Astrocyte (in vitro differentiated cells and primary cell): ENCODE measurements at regions not wholly inside any gene's neighbourhood (a gene's known extent, or its start where the extent isn't known, plus 50 kb on each side); places are given as distances from the start of the nearest gene placed in this dataset.
A peak's percentile ranks its signal among the peaks of the same experiment; 100 is the strongest.

Experiments used
- DNase-seq: peaks from one replicate; pipeline ENCODE4 v3.0.0-alpha.2; 2010; ENCODE audit warnings: low read depth
- FAIRE-seq: peaks from 2 replicates; lab custom pipeline; 2011; peaks lifted over from hg19 to GRCh38; lab: Jason Lieb, UNC
- H2AFZ ChIP-seq: 2 replicates; pipeline ENCODE4 v1.6.0; 2012; ENCODE audit warnings: low read depth, low read length, inconsistent platforms
- H3K27ac ChIP-seq: 2 replicates; pipeline ENCODE4 v1.5.1; 2011; ENCODE audit warnings: low read depth, low read length, inconsistent platforms
- H3K27me3 ChIP-seq: 2 replicates; pipeline ENCODE4 v1.6.0; 2011; ENCODE audit warnings: low read length, inconsistent platforms; ENCODE audit not compliant: insufficient read depth
- H3K36me3 ChIP-seq: 2 replicates; pipeline ENCODE4 v1.5.1; 2011; ENCODE audit warnings: low read length, inconsistent platforms; ENCODE audit not compliant: insufficient read depth
- H3K4me1 ChIP-seq: 2 replicates; pipeline ENCODE4 v1.5.1; 2011; ENCODE audit warnings: low read length, inconsistent platforms; ENCODE audit not compliant: insufficient read depth
- H3K4me2 ChIP-seq: 2 replicates; pipeline ENCODE4 v1.6.0; 2012; ENCODE audit warnings: low read length, inconsistent platforms
- H3K4me3 ChIP-seq: 2 replicates; pipeline ENCODE4 v1.5.1; 2011; ENCODE audit warnings: low read depth, mild to moderate bottlenecking, low read length, inconsistent platforms; ENCODE audit not compliant: insufficient read depth
- H3K79me2 ChIP-seq: 2 replicates; pipeline ENCODE4 v1.6.0; 2012; ENCODE audit warnings: mild to moderate bottlenecking, low read length, inconsistent platforms; ENCODE audit not compliant: insufficient read depth
- H3K9ac ChIP-seq: 2 replicates; pipeline ENCODE4 v1.6.0; 2012; ENCODE audit warnings: mild to moderate bottlenecking, low read length, inconsistent platforms
- H3K9me3 ChIP-seq: 2 replicates; pipeline ENCODE4 v1.5.1; 2012; ENCODE audit warnings: low read depth, mild to moderate bottlenecking, low read length, inconsistent platforms; ENCODE audit not compliant: insufficient read depth
- H4K20me1 ChIP-seq: 2 replicates; pipeline ENCODE4 v1.6.0; 2012; ENCODE audit warnings: low read length, inconsistent platforms; ENCODE audit not compliant: insufficient read depth
- H3K27ac Mint-ChIP-seq: one replicate; pipeline ENCODE4 v1.8.0; 2021; ENCODE audit warnings: mild to moderate bottlenecking, mixed read lengths; ENCODE audit not compliant: unreplicated experiment
- H3K27me3 Mint-ChIP-seq: one replicate; pipeline ENCODE4 v1.8.0; 2021; ENCODE audit warnings: low read depth, mixed read lengths; ENCODE audit not compliant: unreplicated experiment
- H3K36me3 Mint-ChIP-seq: one replicate; pipeline ENCODE4 v1.8.0; 2021; ENCODE audit warnings: low read depth, mixed read lengths; ENCODE audit not compliant: unreplicated experiment
- H3K4me1 Mint-ChIP-seq: one replicate; pipeline ENCODE4 v1.8.0; 2021; ENCODE audit warnings: low read depth, mixed read lengths; ENCODE audit not compliant: unreplicated experiment
- H3K4me3 Mint-ChIP-seq: one replicate; pipeline ENCODE4 v1.8.0; 2021; ENCODE audit warnings: mild to moderate bottlenecking, moderate library complexity, mixed read lengths; ENCODE audit not compliant: unreplicated experiment
- H3K9me3 Mint-ChIP-seq: one replicate; pipeline ENCODE4 v1.8.0; 2021; ENCODE audit warnings: mild to moderate bottlenecking, mixed read lengths; ENCODE audit not compliant: unreplicated experiment
- EZH2 ChIP-seq: IDR thresholded peaks from 2 replicates; pipeline ENCODE4 v1.6.1; 2012; ENCODE audit warnings: mild to moderate bottlenecking, low read length, inconsistent platforms; ENCODE audit not compliant: insufficient read depth
- TF ChIP-seq, protein P1 (sequence below): IDR thresholded peaks from 2 replicates; pipeline ENCODE4 v1.5.1; 2011; ENCODE audit warnings: low read depth, mild to moderate bottlenecking, inconsistent platforms, low read length, moderate library complexity; ENCODE audit not compliant: insufficient read depth

GRCh38 chrX:76026751-76027150 is 146.1 kb upstream of the PBDC1 start:
- H3K27me3 Mint-ChIP-seq = no peaks in the 10 kb centered on the region
- TF ChIP-seq EZH2 = no peak
- TF ChIP-seq, protein P1, sequence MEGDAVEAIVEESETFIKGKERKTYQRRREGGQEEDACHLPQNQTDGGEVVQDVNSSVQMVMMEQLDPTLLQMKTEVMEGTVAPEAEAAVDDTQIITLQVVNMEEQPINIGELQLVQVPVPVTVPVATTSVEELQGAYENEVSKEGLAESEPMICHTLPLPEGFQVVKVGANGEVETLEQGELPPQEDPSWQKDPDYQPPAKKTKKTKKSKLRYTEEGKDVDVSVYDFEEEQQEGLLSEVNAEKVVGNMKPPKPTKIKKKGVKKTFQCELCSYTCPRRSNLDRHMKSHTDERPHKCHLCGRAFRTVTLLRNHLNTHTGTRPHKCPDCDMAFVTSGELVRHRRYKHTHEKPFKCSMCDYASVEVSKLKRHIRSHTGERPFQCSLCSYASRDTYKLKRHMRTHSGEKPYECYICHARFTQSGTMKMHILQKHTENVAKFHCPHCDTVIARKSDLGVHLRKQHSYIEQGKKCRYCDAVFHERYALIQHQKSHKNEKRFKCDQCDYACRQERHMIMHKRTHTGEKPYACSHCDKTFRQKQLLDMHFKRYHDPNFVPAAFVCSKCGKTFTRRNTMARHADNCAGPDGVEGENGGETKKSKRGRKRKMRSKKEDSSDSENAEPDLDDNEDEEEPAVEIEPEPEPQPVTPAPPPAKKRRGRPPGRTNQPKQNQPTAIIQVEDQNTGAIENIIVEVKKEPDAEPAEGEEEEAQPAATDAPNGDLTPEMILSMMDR = no peak
- DNase-seq = no peak
- Histone ChIP-seq H3K4me1 (no peaks in the 10 kb centered on the region), H3K36me3 (no peaks in the 10 kb centered on the region), H3K27ac (no peak overlapping the region), H3K9me3 (no peaks in the 10 kb centered on the region), H3K4me3 (no peak overlapping the region), H3K79me2 (no peaks in the 10 kb centered on the region), H4K20me1 (no peaks in the 10 kb centered on the region), H3K27me3 (no peaks in the 10 kb centered on the region), H3K9ac (no peak overlapping the region), H2AFZ (no peak overlapping the region), H3K4me2 (no peak overlapping the region)
- peaks cover 3% of the 10 kb centered on the region for H3K9me3 Mint-ChIP-seq
- no peak for FAIRE-seq
- H3K36me3 Mint-ChIP-seq = no peaks in the 10 kb centered on the region
- H3K27ac Mint-ChIP-seq = no peak overlapping the region
- no peak overlapping the region for H3K4me3 Mint-ChIP-seq
- H3K4me1 Mint-ChIP-seq = no peaks in the 10 kb centered on the region

- H3K9me3 ChIP-seq = no peaks in the 10 kb centered on the region
- H4K20me1 ChIP-seq = no peaks in the 10 kb centered on the region
- H3K27me3 ChIP-seq = no peaks in the 10 kb centered on the region
- H3K4me1 ChIP-seq = no peaks in the 10 kb centered on the region
- no peaks in the 10 kb centered on the region for H3K4me1 Mint-ChIP-seq
- no peak overlapping the region for H3K4me3 ChIP-seq
- no peak overlapping the region for H3K4me2 ChIP-seq
- H3K27ac Mint-ChIP-seq = no peak overlapping the region
- FAIRE-seq (no peak), DNase-seq (no peak)
- TF ChIP-seq, protein P1 = no peak
- TF ChIP-seq EZH2 = no peak
- no peaks in the 10 kb centered on the region for H3K36me3 ChIP-seq
- no peaks in the 10 kb centered on the region for H3K27me3 Mint-ChIP-seq
- no peaks in the 10 kb centered on the region for H3K36me3 Mint-ChIP-seq
- peaks cover 3% of the 10 kb centered on the region for H3K9me3 Mint-ChIP-seq
- no peak overlapping the region for H3K27ac ChIP-seq
- H3K9ac ChIP-seq = no peak overlapping the region
- H3K4me3 Mint-ChIP-seq = no peak overlapping the region
- no peaks in the 10 kb centered on the region for H3K79me2 ChIP-seq
- H2AFZ ChIP-seq = no peak overlapping the region
These were observed 143.5 kb upstream of the PBDC1 start for GRCh38 chrX:76029385-76029784.

DNA sequence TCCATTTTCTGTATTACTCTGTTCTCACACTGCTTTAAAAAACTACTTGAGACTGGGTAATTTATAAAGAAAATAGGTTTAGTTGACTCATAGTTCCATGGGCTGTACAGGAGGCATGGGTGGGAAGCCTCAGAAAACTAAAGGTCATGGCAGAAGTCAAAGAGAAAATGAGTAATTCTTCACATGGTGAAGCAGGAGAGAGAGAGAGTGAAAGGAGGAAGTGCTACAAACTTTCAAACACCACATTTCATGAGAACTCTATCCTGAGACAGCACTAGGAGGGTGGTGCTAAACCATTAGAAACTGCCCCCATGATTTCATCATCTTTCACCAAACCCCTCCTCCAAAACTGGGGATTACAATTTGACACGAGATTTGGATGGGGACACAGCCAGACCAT is 108.0 kb upstream of the PBDC1 start:
- no peaks in the 10 kb centered on the region for H4K20me1 ChIP-seq
- H3K27me3 Mint-ChIP-seq = peaks cover under 1% of the 10 kb centered on the region
- H3K27ac Mint-ChIP-seq = no peak overlapping the region
- no peaks in the 10 kb centered on the region for H3K27me3 ChIP-seq
- no peaks in the 10 kb centered on the region for H3K36me3 Mint-ChIP-seq
- no peak overlapping the region for H3K4me3 Mint-ChIP-seq
- no peaks in the 10 kb centered on the region for H3K4me1 ChIP-seq
- TF ChIP-seq, protein P1 = no peak
- no peak for TF ChIP-seq EZH2
- no peak overlapping the region for H2AFZ ChIP-seq
- DNase-seq (no peak), FAIRE-seq (peak; percentile 95)
- H3K4me1 Mint-ChIP-seq = no peaks in the 10 kb centered on the region
- peaks cover 5% of the 10 kb centered on the region for H3K9me3 Mint-ChIP-seq
- no peaks in the 10 kb centered on the region for H3K79me2 ChIP-seq
- H3K4me3 ChIP-seq = no peak overlapping the region
- H3K36me3 ChIP-seq = no peaks in the 10 kb centered on the region
- H3K9ac ChIP-seq = no peak overlapping the region
- no peaks in the 10 kb centered on the region for H3K9me3 ChIP-seq
- no peak overlapping the region for H3K27ac ChIP-seq
- H3K4me2 ChIP-seq = no peak overlapping the region
